ENCODE measurements at regions not wholly inside any gene's neighbourhood (a gene's known extent, or its start where the extent isn't known, plus 50 kb on each side); places are given as distances from the start of the nearest gene placed in this dataset.

DNA sequence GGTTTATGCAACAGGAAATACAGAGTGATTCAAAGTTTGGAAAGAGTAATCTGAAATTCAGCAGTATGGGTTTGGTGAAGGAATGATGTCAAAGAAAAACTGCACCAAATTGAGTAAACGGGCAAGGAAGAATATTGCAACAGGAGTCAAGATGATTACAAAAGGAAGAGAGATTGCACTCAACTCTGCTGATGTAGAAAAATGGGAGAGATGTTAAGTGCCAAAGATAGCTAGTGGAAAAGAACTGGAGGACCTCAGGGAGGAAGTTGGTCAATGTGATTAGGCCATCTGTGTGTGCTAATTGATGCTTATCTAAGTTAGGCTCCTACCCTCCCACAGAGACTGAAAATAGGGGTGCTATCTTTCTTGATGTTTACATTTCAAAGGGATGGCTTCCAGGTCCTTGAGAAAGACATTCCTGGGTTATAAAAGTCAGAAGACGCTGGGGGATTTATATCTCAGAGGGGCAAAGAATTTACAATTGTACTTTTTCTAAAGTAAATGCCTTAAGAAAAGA lies 167.4 kb upstream of the FAM47A start:
- Mint-ChIP-seq H3K27me3 (ENCODE audit: low read depth) (peaks cover 2% of the 10 kb centered on the region), H3K27ac (ENCODE audit: unreplicated experiment) (no peak overlapping the region), H3K4me3 (ENCODE audit: unreplicated experiment) (no peak overlapping the region), H3K36me3 (ENCODE audit: low read depth) (no peaks in the 10 kb centered on the region), H3K4me1 (ENCODE audit: low read depth) (no peaks in the 10 kb centered on the region), H3K9me3 (ENCODE audit: low read depth) (no peaks in the 10 kb centered on the region)
- no peak for DNase-seq (ENCODE audit: low spot score)
- no peak for TF ChIP-seq CTCF (IDR thresholded peaks at IDR 0.05)

- Mint-ChIP-seq H3K36me3 (ENCODE audit: low read depth) (no peaks in the 10 kb centered on the region), H3K27ac (ENCODE audit: unreplicated experiment) (no peak overlapping the region), H3K27me3 (ENCODE audit: low read depth) (peaks cover 2% of the 10 kb centered on the region), H3K4me1 (ENCODE audit: low read depth) (no peaks in the 10 kb centered on the region), H3K4me3 (ENCODE audit: unreplicated experiment) (no peak overlapping the region), H3K9me3 (ENCODE audit: low read depth) (no peaks in the 10 kb centered on the region)
- TF ChIP-seq CTCF (IDR thresholded peaks at IDR 0.05): no peak
- no peak for DNase-seq (ENCODE audit: low spot score)
Observed at GRCh38 chrX:34294665-34295064, 162.6 kb upstream of the FAM47A start.

DNA sequence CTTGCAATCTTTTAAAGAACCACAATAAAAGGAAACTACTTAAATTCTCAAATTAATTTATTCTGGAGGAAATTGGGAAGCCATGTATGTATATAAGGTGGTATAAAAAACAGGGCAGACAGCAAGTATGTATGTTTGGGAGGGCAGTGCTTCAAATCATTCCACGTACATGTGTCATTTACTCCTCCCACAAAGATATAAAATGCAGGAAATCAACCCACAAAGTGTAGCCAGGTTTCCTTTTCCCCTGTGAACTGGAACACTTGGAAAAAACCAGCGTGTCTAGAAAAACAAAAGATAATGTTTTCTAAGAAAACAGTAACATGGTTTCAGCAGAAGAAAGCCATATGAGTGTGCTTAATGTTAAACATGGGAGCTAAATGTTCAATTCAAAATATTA lies 156.7 kb upstream of the FAM47A start:
- no peak for TF ChIP-seq CTCF (IDR thresholded peaks at IDR 0.05)
- Mint-ChIP-seq H3K9me3 (ENCODE audit: low read depth) (no peaks in the 10 kb centered on the region), H3K4me3 (ENCODE audit: unreplicated experiment) (no peak overlapping the region), H3K27me3 (ENCODE audit: low read depth) (no peaks in the 10 kb centered on the region), H3K4me1 (ENCODE audit: low read depth) (peaks cover 11% of the 10 kb centered on the region), H3K27ac (ENCODE audit: unreplicated experiment) (no peak overlapping the region), H3K36me3 (ENCODE audit: low read depth) (no peaks in the 10 kb centered on the region)
- DNase-seq (ENCODE audit: low spot score): no peak

- no peak for DNase-seq (ENCODE audit: low spot score)
- H3K36me3 Mint-ChIP-seq (ENCODE audit: low read depth): no peaks in the 10 kb centered on the region
- no peaks in the 10 kb centered on the region for H3K9me3 Mint-ChIP-seq (ENCODE audit: low read depth)
- no peaks in the 10 kb centered on the region for H3K4me1 Mint-ChIP-seq (ENCODE audit: low read depth)
- no peak for TF ChIP-seq CTCF (IDR thresholded peaks at IDR 0.05)
- H3K27ac Mint-ChIP-seq (ENCODE audit: unreplicated experiment): no peak overlapping the region
- H3K27me3 Mint-ChIP-seq (ENCODE audit: low read depth): peaks cover 2% of the 10 kb centered on the region
- no peak overlapping the region for H3K4me3 Mint-ChIP-seq (ENCODE audit: unreplicated experiment)
Observed at GRCh38 chrX:34279866-34280560, 147.9 kb upstream of the FAM47A start.

DNA sequence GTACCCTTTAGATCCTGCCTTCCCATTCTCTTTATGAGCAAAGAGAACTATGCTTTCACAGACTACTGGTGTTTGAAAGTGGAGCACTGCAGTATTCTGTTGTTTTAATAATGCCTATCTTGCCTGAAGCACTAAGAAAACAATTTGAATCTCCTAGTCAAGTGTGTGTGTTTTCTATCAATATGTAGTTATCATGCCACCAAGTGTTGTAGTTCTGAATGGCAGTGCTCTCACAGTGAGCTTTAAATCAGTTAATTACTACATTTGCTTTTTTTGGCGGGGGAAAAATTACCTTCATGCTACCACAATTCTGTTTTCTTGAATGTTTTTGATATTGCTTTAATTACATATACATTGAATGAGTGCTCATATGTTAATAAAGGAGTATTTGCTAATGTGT lies 143.6 kb upstream of the FAM47A start:
- TF ChIP-seq CTCF (IDR thresholded peaks at IDR 0.05): peak; percentile 41
- Mint-ChIP-seq H3K9me3 (ENCODE audit: low read depth) (no peaks in the 10 kb centered on the region), H3K27me3 (ENCODE audit: low read depth) (peaks cover 2% of the 10 kb centered on the region), H3K27ac (ENCODE audit: unreplicated experiment) (no peak overlapping the region), H3K4me1 (ENCODE audit: low read depth) (no peaks in the 10 kb centered on the region), H3K4me3 (ENCODE audit: unreplicated experiment) (no peak overlapping the region), H3K36me3 (ENCODE audit: low read depth) (no peaks in the 10 kb centered on the region)
- DNase-seq (ENCODE audit: low spot score): no peak
